Upper lobe of right lung (tissue), 1 donor: ENCODE measurements at regions not wholly inside any gene's neighbourhood (a gene's known extent, or its start where the extent isn't known, plus 50 kb on each side); places are given as distances from the start of the nearest gene placed in this dataset.

ENCODE experiments used
- ATAC-seq: fragments of 200-7000 bp; cut with Tn5 transposase; one replicate; pipeline ENCODE4 v1.9.1; 2020; ENCODE audit warnings: mild to moderate bottlenecking, moderate library complexity
- DNase-seq: peaks from one replicate; pipeline ENCODE4 v3.0.0-alpha.2; 2020
- H3K27ac ChIP-seq: fragments of 200-600 bp; one replicate; pipeline ENCODE4 v1.8.0; 2022
- H3K27me3 ChIP-seq: fragments of 200-600 bp; one replicate; pipeline ENCODE4 v1.8.0; 2022; ENCODE audit warnings: mild to moderate bottlenecking
- H3K36me3 ChIP-seq: fragments of 200-600 bp; one replicate; pipeline ENCODE4 v1.8.0; 2022
- H3K4me1 ChIP-seq: fragments of 200-600 bp; one replicate; pipeline ENCODE4 v1.8.0; 2022
- H3K4me3 ChIP-seq: fragments of 200-600 bp; one replicate; pipeline ENCODE4 v1.8.0; 2022; ENCODE audit warnings: mild to moderate bottlenecking
- H3K9me3 ChIP-seq: fragments of 200-600 bp; one replicate; pipeline ENCODE4 v1.8.0; 2022
- CTCF ChIP-seq: fragments of 200-600 bp; IDR thresholded peaks from one replicate; pipeline ENCODE4 v1.8.0; 2022; ENCODE audit warnings: antibody characterized with exemption
- intact Hi-C: fragments of 100-400 bp; cut with DNase I; formaldehyde crosslinking; loops from one replicate; pipeline ENCODE4 v1.11.0; 2022
- donor health status: DM: no; HTN: yes; CAD: no; lungs with severe emphysema.

- Histone ChIP-seq H3K36me3 (no peaks in the 10 kb centered on the region), H3K27ac (peak overlapping the region; percentile 11), H3K27me3 (no peaks in the 10 kb centered on the region), H3K9me3 (no peaks in the 10 kb centered on the region), H3K4me1 (peaks cover 16% of the 10 kb centered on the region), H3K4me3 (no peak overlapping the region)
- ATAC-seq = peak; percentile 37
- TF ChIP-seq CTCF = no peak
- no peak for DNase-seq
- intact Hi-C loops = no loop called here
Measured at GRCh38 chr5:171521219-171521633, 101.8 kb downstream of the FGF18 start.

- Histone ChIP-seq H3K27me3 (no peaks in the 10 kb centered on the region), H3K4me3 (no peak overlapping the region), H3K4me1 (peaks cover 16% of the 10 kb centered on the region), H3K36me3 (no peaks in the 10 kb centered on the region), H3K9me3 (no peaks in the 10 kb centered on the region), H3K27ac (no peak overlapping the region)
- no peak for TF ChIP-seq CTCF
- intact Hi-C loops = no loop called here
- ATAC-seq (no peak), DNase-seq (no peak)
Measured at GRCh38 chr5:171521679-171522078, 102.2 kb downstream of the FGF18 start.

- DNase-seq = no peak
- Histone ChIP-seq H3K4me1 (peaks cover 16% of the 10 kb centered on the region), H3K9me3 (no peaks in the 10 kb centered on the region), H3K36me3 (no peaks in the 10 kb centered on the region), H3K27ac (no peak overlapping the region), H3K27me3 (no peaks in the 10 kb centered on the region), H3K4me3 (no peak overlapping the region)
- intact Hi-C loops = no loop called here
- ATAC-seq = no peak
- TF ChIP-seq CTCF = no peak
Measured at GRCh38 chr5:171523781-171524180, 104.3 kb downstream of the FGF18 start.

GRCh38 chr5:171524466-171524865 is 105.0 kb downstream of the FGF18 start:
- Histone ChIP-seq H3K4me1 (peaks cover 16% of the 10 kb centered on the region), H3K36me3 (no peaks in the 10 kb centered on the region), H3K9me3 (no peaks in the 10 kb centered on the region), H3K27ac (no peak overlapping the region), H3K4me3 (no peak overlapping the region), H3K27me3 (no peaks in the 10 kb centered on the region)
- DNase-seq (no peak), ATAC-seq (no peak)
- no peak for TF ChIP-seq CTCF
- intact Hi-C loops = no loop called here

- Histone ChIP-seq H3K9me3 (no peaks in the 10 kb centered on the region), H3K4me3 (no peak overlapping the region), H3K4me1 (peaks cover 16% of the 10 kb centered on the region), H3K36me3 (no peaks in the 10 kb centered on the region), H3K27me3 (no peaks in the 10 kb centered on the region), H3K27ac (no peak overlapping the region)
- TF ChIP-seq CTCF = no peak
- DNase-seq = no peak
- intact Hi-C loops = no loop called here
- no peak for ATAC-seq
Measured at GRCh38 chr5:171525085-171525484, 105.6 kb downstream of the FGF18 start.

GRCh38 chr5:171528036-171528435 is 108.6 kb downstream of the FGF18 start:
- intact Hi-C loops = no loop called here
- Histone ChIP-seq H3K4me1 (peaks cover 7% of the 10 kb centered on the region), H3K27ac (no peak overlapping the region), H3K36me3 (no peaks in the 10 kb centered on the region), H3K9me3 (no peaks in the 10 kb centered on the region), H3K4me3 (no peak overlapping the region), H3K27me3 (no peaks in the 10 kb centered on the region)
- DNase-seq (no peak), ATAC-seq (no peak)
- no peak for TF ChIP-seq CTCF
